ENCODE measurements at regions not wholly inside any gene's neighbourhood (a gene's known extent, or its start where the extent isn't known, plus 50 kb on each side); places are given as distances from the start of the nearest gene placed in this dataset.

DNA sequence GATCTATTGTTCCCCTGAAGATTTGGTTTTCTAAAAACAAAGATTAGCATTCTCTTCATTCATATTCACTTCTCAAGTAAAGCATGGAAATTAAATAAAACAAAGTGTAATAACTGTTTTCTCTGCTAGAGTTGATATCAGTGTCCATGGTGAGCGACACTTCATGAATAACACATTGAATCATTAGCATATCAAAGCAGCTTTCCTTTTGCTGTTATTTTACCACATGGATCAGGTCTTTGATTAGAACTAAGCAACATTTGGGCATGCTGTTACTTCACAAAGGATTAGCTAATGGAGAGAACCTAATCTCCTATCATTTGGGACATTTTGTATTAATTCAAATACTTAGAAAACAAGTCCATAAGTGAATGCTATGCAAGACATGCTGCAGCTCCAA is 368.8 kb upstream of the CDH19 start:
- no peaks in the 10 kb centered on the region for H3K36me3 ChIP-seq
- ATAC-seq (ENCODE audit: low FRiP score in 2 of 2): no peak
- no peak overlapping the region for H3K4me3 ChIP-seq
- H3K27ac ChIP-seq: no peak overlapping the region
- no peaks in the 10 kb centered on the region for H3K27me3 ChIP-seq
- no peak for TF ChIP-seq POLR2AphosphoS5 (IDR thresholded peaks at IDR 0.05)
- no peak for TF ChIP-seq CTCF (IDR thresholded peaks at IDR 0.05)
- no peak for TF ChIP-seq POLR2A (IDR thresholded peaks at IDR 0.05)
- TF ChIP-seq EP300 (IDR thresholded peaks at IDR 0.05): no peak
- no peaks in the 10 kb centered on the region for H3K4me1 ChIP-seq
- no peak for DNase-seq
- 36 to 56% methylated on average over 1 of the region's 1 CpG for WGBS, 2 donors
- no peaks in the 10 kb centered on the region for H3K9me3 ChIP-seq

- DNase-seq: no peak
- Histone ChIP-seq H3K4me1 (no peaks in the 10 kb centered on the region), H3K4me3 (no peak overlapping the region)
These were observed 368.1 kb upstream of the CDH19 start for GRCh38 chr18:66971960-66972359.

DNA sequence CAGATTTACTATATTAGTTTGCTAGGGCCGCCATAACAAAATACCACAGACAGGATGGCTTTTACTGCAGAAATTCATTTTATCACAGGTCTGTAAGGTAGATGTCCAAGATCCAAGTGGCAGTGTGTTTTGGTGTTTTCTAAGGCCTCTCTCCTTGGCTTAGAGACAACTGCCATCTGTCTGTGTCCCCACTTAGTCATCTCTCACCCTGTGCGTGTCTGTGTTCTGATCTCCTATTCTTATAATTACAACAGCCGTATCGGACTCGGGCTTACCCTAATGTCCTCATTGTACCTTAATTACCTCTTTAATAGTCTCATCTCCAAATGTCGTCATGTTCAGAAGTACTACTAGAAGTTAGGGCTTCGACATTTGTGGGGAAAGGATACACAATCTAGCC is 362.3 kb upstream of the CDH19 start:
- H3K36me3 ChIP-seq: no peaks in the 10 kb centered on the region
- WGBS, 2 donors: 89 to 91% methylated on average over 7 of the region's 7 CpGs
- no peak for DNase-seq
- no peaks in the 10 kb centered on the region for H3K27me3 ChIP-seq
- TF ChIP-seq EP300 (IDR thresholded peaks at IDR 0.05) (no peak), POLR2AphosphoS5 (IDR thresholded peaks at IDR 0.05) (no peak), CTCF (IDR thresholded peaks at IDR 0.05) (no peak), POLR2A (IDR thresholded peaks at IDR 0.05) (no peak)
- no peak for ATAC-seq (ENCODE audit: low FRiP score in 2 of 2)
- H3K9me3 ChIP-seq: no peaks in the 10 kb centered on the region
- no peak overlapping the region for H3K4me3 ChIP-seq
- H3K27ac ChIP-seq: no peak overlapping the region
- no peaks in the 10 kb centered on the region for H3K4me1 ChIP-seq

More at GRCh38 chr18:66971960-66972359, 368.1 kb upstream of the CDH19 start:
- TF ChIP-seq CTCF (IDR thresholded peaks at IDR 0.05) (no peak), POLR2A (IDR thresholded peaks at IDR 0.05) (no peak), POLR2AphosphoS5 (IDR thresholded peaks at IDR 0.05) (no peak), EP300 (IDR thresholded peaks at IDR 0.05) (no peak)
- no peaks in the 10 kb centered on the region for H3K36me3 ChIP-seq
- no peak for ATAC-seq (ENCODE audit: low FRiP score in 2 of 2)
- H3K27ac ChIP-seq: no peak overlapping the region
- 47 to 50% methylated on average over 3 of the region's 3 CpGs for WGBS, 2 donors
- no peaks in the 10 kb centered on the region for H3K27me3 ChIP-seq
- no peaks in the 10 kb centered on the region for H3K9me3 ChIP-seq

DNA sequence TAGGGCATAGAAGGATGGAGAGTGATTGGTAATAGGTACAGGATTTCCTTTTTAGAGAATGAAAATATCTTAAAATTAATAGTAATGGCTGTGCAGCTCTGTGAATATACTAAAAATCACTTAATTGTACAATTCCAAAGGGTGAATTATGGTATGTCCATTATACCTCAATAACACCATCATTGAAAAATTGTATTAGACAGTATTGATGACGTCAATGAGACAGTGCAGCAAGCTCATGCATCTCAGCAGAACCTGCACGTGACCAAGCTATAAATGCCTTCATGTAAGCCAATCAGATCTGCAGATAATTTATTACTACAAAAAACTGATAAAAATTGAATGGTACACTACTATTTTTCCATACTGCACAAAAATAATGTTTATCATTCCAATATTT is 354.4 kb upstream of the CDH19 start:
- no peaks in the 10 kb centered on the region for H3K27me3 ChIP-seq
- H3K36me3 ChIP-seq: no peaks in the 10 kb centered on the region
- H3K27ac ChIP-seq: no peak overlapping the region
- H3K9me3 ChIP-seq: no peaks in the 10 kb centered on the region
- TF ChIP-seq POLR2A (IDR thresholded peaks at IDR 0.05): no peak
- H3K4me1 ChIP-seq: no peaks in the 10 kb centered on the region
- no peak for ATAC-seq (ENCODE audit: low FRiP score in 2 of 2)
- WGBS, 2 donors: 73 to 77% methylated on average over 2 of the region's 2 CpGs
- H3K4me3 ChIP-seq: no peak overlapping the region
- DNase-seq: no peak

GRCh38 chr18:66951750-66952149 is 347.9 kb upstream of the CDH19 start:
- no peak for ATAC-seq (ENCODE audit: low FRiP score in 2 of 2)
- no peaks in the 10 kb centered on the region for H3K4me1 ChIP-seq
- no peaks in the 10 kb centered on the region for H3K9me3 ChIP-seq
- H3K4me3 ChIP-seq: no peak overlapping the region
- H3K36me3 ChIP-seq: no peaks in the 10 kb centered on the region
- no peaks in the 10 kb centered on the region for H3K27me3 ChIP-seq
- H3K27ac ChIP-seq: no peak overlapping the region
- WGBS, 2 donors: 75% methylated on average over 1 of the region's 1 CpG
- TF ChIP-seq POLR2A (IDR thresholded peaks at IDR 0.05) (no peak), POLR2AphosphoS5 (IDR thresholded peaks at IDR 0.05) (no peak), CTCF (IDR thresholded peaks at IDR 0.05) (no peak), EP300 (IDR thresholded peaks at IDR 0.05) (no peak)
- no peak for DNase-seq
